NCI-H345 treated with DMSO at 0.1 percent for 48 hours (cell line): ENCODE measurements at regions not wholly inside any gene's neighbourhood (a gene's known extent, or its start where the extent isn't known, plus 50 kb on each side); places are given as distances from the start of the nearest gene placed in this dataset.

Experiments used
- DNase-seq: peaks from one replicate; lab custom pipeline; 2025; ENCODE audit not compliant: unreplicated experiment; lab: John Stamatoyannopoulos, UW

GRCh38 chr1:11373029-11373894 is 100.3 kb downstream of the UBIAD1 start:
- no peak for DNase-seq

- DNase-seq, result no peak
These were observed 101.1 kb downstream of the UBIAD1 start for GRCh38 chr1:11373895-11374747.

- DNase-seq, result no peak
These were observed 101.7 kb downstream of the UBIAD1 start for GRCh38 chr1:11374748-11375110.

GRCh38 chr1:11377001-11377583 is 101.9 kb upstream of the DISP3 start:
- DNase-seq, result no peak

GRCh38 chr1:11377954-11378353 is 101.0 kb upstream of the DISP3 start:
- DNase-seq, result no peak

GRCh38 chr1:11379851-11380250 is 99.1 kb upstream of the DISP3 start:
- no peak for DNase-seq

GRCh38 chr1:11380500-11380899 is 98.5 kb upstream of the DISP3 start:
- no peak for DNase-seq

- no peak for DNase-seq
These were observed 95.3 kb upstream of the DISP3 start for GRCh38 chr1:11383553-11384169.

- no peak for DNase-seq
These were observed 94.8 kb upstream of the DISP3 start for GRCh38 chr1:11384170-11384554.

- no peak for DNase-seq
These were observed 91.1 kb upstream of the DISP3 start for GRCh38 chr1:11387829-11388228.

- no peak for DNase-seq
These were observed 90.3 kb upstream of the DISP3 start for GRCh38 chr1:11388617-11389016.

GRCh38 chr1:11391327-11391726 is 87.6 kb upstream of the DISP3 start:
- no peak for DNase-seq

- no peak for DNase-seq
These were observed 87.1 kb upstream of the DISP3 start for GRCh38 chr1:11391886-11392285.

GRCh38 chr1:11394592-11395245 is 84.2 kb upstream of the DISP3 start:
- no peak for DNase-seq

- DNase-seq, result no peak
These were observed 83.3 kb upstream of the DISP3 start for GRCh38 chr1:11395616-11396015.

- no peak for DNase-seq
These were observed 81.6 kb upstream of the DISP3 start for GRCh38 chr1:11397151-11397901.

GRCh38 chr1:11399250-11399649 is 79.7 kb upstream of the DISP3 start:
- no peak for DNase-seq

- no peak for DNase-seq
These were observed 78.8 kb upstream of the DISP3 start for GRCh38 chr1:11400155-11400554.

- no peak for DNase-seq
These were observed 78.4 kb upstream of the DISP3 start for GRCh38 chr1:11400567-11400966.

- DNase-seq, result no peak
These were observed 72.1 kb upstream of the DISP3 start for GRCh38 chr1:11406845-11407244.
